ENCODE measurements at regions not wholly inside any gene's neighbourhood (a gene's known extent, or its start where the extent isn't known, plus 50 kb on each side); places are given as distances from the start of the nearest gene placed in this dataset.

GRCh38 chr2:144683107-144683753 lies 163.3 kb upstream of the ZEB2 start:
- DNase-seq (ENCODE audit: low read depth, low spot score): no peak

DNA sequence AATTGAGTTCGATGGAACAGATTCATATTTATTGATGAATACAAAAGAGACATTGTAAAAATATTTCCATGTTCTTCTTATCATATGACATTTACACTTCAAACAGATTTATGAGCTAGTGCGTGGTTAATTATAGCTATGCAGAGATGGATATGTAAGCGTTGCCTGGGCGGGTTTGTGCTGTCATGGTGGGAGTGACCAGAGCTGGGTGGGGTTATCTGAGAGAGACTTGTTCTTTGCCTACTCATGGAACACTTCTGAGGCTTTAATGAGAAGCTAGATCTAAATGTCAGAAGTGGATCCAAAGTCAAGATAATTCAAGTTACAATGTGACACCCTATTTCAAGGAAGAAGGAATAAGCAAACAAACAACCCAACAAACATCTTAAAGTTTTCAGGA lies 162.3 kb upstream of the ZEB2 start:
- no peak for DNase-seq (ENCODE audit: low read depth, low spot score)

DNA sequence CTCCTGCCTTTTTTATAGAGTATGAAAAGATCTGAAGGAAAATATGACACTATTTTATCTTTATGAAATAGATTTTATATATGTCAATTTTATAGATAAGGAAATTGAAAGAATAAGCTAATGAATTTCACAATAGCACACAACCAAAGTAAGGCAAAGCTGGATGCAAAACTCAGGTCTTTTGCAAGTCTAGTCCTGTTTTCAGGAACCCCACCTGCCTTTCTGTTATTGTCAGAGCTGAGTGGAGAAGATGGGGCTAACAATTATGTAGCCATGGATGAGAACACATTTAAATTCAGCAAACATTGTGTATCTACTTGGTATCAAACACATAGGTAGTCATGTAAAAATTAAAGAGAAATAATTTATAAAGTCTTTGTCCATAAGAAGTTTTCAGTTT lies 161.5 kb upstream of the ZEB2 start:
- DNase-seq (ENCODE audit: low read depth, low spot score): no peak

DNA sequence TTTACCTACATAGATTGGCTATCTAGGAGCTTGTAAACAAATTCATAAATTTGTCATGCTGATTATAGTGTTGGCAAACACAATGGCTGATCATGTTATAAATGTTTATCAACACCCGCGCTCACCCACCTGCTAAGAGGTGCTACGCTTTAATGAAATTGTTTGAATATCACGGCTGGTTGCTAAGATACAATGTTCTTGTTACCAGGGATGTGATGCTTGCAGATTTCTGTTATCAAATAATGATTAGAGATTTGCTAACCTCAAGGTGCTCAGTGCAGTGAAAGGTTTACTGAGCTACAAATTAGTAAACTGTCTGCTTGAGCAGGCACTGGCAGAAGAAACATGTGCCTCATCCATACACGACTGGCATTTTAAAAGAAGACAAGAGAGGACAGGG lies 160.0 kb upstream of the ZEB2 start:
- DNase-seq (ENCODE audit: low read depth, low spot score): no peak

DNA sequence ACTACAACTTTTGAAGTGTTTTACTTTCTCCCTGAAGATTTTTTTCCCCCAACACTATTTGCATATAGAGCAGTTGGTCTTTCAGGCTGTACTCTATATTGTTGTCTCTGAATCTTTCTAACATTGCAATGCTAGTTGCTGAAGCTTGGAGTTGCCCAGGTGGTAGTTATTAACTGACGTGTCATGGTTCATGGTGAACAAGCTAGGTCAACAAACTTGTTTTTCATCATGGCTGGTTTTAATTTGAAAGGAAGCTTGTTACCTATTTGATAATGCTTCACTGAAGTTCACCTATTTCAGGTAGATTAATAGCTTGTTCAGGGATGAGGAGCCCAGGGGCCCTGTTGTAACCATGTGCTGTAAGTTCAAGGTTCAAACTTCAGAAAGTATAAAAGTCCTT lies 158.8 kb upstream of the ZEB2 start:
- no peak for DNase-seq (ENCODE audit: low read depth, low spot score)

- DNase-seq (ENCODE audit: low read depth, low spot score): no peak
Observed at GRCh38 chr2:144675731-144676130, 155.8 kb upstream of the ZEB2 start.

GRCh38 chr2:144675331-144675730 lies 155.4 kb upstream of the ZEB2 start:
- DNase-seq (ENCODE audit: low read depth, low spot score): no peak

DNA sequence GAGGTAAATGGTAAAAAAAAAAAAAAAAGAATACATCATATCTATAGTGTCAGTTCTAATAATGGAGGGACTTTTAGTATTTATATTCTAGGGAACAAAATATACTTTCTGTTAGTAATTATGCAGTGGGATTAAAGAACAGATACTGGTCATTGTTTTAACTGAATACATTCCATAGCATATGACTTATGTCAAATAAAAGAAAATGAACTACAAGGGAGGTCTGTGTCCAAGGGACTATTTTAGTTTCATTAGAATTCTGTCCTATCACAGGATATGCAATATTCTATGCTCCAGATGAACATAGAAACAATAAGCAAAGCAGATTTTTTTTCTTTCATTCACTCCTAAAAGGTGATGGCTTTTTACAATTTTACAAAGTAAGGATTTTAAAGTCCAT lies 154.2 kb upstream of the ZEB2 start:
- DNase-seq (ENCODE audit: low read depth, low spot score): no peak

GRCh38 chr2:144673456-144673855 lies 153.5 kb upstream of the ZEB2 start:
- DNase-seq (ENCODE audit: low read depth, low spot score): no peak

DNA sequence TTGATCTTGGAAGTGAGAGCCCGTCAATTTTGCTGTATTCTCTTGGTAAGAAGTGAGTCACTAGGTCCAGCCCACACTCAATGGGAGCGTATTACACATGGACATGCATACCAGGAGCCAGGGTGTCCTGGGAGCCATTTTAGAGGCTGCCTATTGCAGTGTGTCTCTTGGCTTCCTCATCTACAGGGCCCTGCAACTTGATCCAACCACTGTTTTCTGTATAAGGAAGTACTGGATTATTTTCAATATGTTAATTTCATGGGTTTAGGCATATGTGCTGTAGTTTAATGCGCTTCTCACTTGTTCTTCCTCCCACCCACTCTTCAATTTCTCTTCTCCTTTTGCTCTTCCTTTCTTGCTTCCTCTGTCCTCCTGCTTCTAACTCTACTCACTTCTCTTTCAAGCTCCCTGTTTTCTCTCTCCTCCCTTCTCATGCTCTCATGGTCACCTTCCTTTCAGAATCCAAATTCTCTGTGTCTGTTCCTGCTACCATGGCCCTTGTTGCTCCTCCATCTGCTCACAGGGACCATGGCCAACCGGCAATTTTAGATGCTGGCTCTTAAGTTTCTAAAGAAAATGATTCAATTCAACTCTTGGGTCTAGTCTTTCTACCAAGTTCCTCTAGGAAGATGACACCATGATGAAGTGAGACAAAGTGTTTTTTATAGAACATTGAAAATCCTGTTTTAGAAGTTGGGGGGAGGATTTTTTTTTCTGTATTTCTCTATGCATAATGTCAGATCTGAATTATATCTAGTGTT lies 152.0 kb upstream of the ZEB2 start:
- no peak for DNase-seq (ENCODE audit: low read depth, low spot score)

- no peak for DNase-seq (ENCODE audit: low read depth, low spot score)
Observed at GRCh38 chr2:144670738-144671137, 150.8 kb upstream of the ZEB2 start.

DNA sequence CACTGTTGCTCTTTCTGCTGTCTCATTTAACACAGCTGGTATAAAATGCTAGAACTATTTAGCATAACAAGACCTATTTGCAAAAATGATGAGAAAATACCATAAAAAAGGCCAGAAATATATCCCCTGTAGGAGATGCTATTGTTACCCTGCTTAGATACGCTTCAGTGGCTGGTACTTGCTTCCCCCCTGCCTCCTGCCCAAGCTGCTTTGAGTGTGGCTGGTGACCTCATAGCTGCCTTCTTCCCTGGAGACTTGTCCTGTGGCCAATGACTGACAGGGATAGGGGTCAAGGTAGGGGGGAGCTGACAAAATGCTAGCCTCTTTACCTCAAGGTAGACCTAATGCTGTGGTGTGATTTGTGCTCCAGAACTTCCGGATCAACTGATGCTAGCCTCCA lies 150.2 kb upstream of the ZEB2 start:
- no peak for DNase-seq (ENCODE audit: low read depth, low spot score)

DNA sequence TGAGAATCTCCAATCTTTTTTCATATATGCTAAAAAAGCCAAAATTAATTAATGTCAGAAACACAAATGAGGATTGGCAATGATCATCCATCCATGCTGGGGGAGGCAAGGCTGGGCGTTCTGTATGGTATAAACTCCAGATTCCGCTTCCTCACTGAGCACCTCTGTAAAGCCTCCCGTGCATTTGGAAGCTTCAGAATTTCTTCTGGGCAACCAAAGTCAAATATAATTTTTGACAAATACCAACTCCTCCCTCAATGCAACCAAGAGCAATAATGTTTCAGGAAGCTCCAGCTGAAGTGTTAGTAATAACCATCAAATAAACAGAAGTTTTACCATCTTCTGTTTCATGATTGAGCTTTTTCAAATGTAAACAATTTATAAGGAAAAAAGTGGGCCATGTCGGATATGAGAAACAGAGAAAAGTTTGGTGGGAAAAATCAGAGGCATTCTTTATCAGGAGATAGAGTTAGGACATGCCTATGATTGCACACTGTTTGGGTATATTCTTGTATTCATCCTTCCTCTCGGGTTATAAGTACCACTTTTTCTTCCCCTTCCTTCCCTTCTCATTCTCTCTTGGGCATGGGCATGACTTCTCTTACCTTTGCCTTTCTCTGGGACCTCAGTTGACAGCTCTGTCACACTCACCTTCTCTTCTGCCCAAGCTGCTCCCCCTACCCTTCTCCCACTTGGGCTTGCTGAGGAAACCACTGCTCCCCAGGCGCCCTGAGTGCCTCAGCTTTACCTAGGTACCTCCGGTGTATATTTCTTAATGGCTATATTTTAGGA lies 149.5 kb upstream of the ZEB2 start:
- no peak for DNase-seq (ENCODE audit: low read depth, low spot score)

GRCh38 chr2:144668493-144669110 lies 148.7 kb upstream of the ZEB2 start:
- DNase-seq (ENCODE audit: low read depth, low spot score): no peak

DNA sequence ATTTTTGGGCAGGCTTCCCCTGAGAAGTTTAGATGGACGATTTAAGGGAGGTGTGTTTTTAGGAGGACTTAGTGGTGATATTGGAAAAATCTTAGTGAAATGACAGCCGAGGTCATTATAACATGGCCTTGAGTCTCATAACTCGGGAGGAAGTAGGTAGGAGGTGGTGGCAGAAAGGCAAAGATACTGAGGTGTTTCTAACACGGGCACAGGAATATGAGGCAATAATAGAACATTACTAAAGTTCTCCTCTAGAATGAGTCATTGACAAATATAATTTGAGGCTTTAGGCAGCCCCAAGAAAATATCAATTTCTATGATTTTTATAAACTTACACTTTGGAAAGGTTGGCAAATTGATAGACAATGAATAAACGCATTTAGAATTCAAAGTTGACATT lies 146.1 kb upstream of the ZEB2 start:
- no peak for DNase-seq (ENCODE audit: low read depth, low spot score)

DNA sequence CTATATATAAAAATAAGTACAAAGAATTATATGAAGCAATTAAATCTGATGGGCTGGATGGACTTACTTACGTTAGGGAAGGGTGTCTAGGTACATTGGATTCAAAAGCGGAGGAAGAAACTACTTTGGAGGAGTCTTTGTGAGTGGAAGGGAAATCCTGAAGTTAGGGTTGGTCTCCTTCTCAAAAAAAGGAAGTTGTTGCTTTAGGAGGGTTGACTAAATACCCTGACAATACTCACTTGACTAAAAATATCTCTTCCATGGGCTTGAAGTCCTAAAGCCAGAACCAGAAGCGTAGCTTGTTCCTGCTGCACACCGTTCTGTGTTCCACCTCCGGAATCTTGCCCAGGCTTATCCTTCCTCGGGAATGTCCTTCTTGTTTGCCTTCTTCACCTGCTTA lies 143.3 kb upstream of the ZEB2 start:
- DNase-seq (ENCODE audit: low read depth, low spot score): no peak

- no peak for DNase-seq (ENCODE audit: low read depth, low spot score)
Observed at GRCh38 chr2:144660518-144661316, 140.8 kb upstream of the ZEB2 start.

- DNase-seq (ENCODE audit: low read depth, low spot score): peak; percentile 50
Observed at GRCh38 chr2:144659731-144660275, 139.9 kb upstream of the ZEB2 start.

DNA sequence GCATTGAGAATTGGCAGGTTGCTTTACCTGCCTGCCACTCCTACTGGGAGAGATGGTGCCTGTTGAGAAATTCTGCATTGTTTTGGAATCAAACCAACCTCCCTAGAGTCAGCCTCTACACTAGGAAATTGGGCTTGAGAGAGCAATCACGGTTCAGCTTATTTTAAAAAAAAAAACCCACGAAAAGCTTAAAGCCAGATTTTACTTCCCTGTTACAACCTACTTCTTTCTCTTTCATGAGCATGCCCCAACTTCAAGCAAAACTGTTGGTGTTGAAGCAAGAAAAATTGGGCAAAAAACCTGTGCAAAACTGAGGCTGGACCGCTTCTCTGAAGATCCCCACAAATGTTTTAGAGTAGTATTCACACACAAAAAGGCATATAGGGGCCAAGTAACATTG lies 134.6 kb upstream of the ZEB2 start:
- DNase-seq (ENCODE audit: low read depth, low spot score): no peak

- DNase-seq (ENCODE audit: low read depth, low spot score): no peak
Observed at GRCh38 chr2:144650907-144651306, 131.0 kb upstream of the ZEB2 start.

DNA sequence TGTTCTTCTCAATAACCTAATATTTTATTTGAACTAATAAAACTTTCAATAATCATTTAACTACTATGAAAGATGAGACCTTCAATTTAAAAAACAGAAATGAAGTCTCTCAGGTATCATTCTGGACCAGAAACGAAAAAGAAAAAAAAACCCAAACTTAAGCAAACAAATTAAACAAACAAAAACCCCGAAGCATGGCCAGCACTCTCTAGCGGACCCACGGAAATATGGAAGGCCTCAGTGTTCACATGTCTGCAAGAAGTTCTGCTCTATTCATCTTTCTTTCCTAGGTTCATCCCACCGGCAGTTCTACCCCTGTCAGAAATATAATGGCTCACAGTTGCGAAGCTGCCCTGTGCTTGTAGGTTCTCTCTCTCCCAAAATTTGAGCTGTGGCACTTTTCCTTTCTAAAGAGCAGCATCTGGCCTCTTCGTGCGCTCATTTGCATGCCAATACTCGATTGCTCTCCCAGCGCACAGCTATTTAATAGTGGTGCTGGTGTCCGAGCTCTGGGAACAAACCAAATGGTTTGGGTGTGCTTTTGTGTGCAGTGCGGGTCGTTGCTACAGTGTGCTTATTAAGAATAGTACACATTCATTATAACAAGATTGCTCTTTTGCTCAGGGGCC lies 129.0 kb upstream of the ZEB2 start:
- DNase-seq (ENCODE audit: low read depth, low spot score): no peak

Measured in smooth muscle cell of the brain vasculature (primary cell).